Activated CD4-positive, alpha-beta T cell treated with anti-CD3 and anti-CD28 coated beads, Interleukin-2, amount 50 U/mL, for 1 hour (primary cell): ENCODE measurements at regions not wholly inside any gene's neighbourhood (a gene's known extent, or its start where the extent isn't known, plus 50 kb on each side); places are given as distances from the start of the nearest gene placed in this dataset.
"Not testable (repeated sequence)": the region's sequence is repeated elsewhere in the genome, so short reads cannot be mapped to it uniquely, and the experiment has no call there.

Experiments
- DNase-seq: peaks from one replicate; pipeline ENCODE4 v3.0.0-alpha.2; 2020

GRCh38 chr17:71519285-71519684 is 601.5 kb upstream of the SOX9 start:
- DNase-seq: no peak

GRCh38 chr17:71521724-71522123 is 599.1 kb upstream of the SOX9 start:
- DNase-seq: no peak

- no peak for DNase-seq
Observed at GRCh38 chr17:71522383-71522782, 598.4 kb upstream of the SOX9 start.

GRCh38 chr17:71527311-71527710 is 593.5 kb upstream of the SOX9 start:
- DNase-seq: no peak

GRCh38 chr17:71528210-71528609 is 592.6 kb upstream of the SOX9 start:
- DNase-seq: no peak

GRCh38 chr17:71530248-71530647 is 590.6 kb upstream of the SOX9 start:
- no peak for DNase-seq

GRCh38 chr17:71535321-71535720 is 585.5 kb upstream of the SOX9 start:
- DNase-seq: no peak

GRCh38 chr17:71546419-71546818 is 574.4 kb upstream of the SOX9 start:
- no peak for DNase-seq

- no peak for DNase-seq
Observed at GRCh38 chr17:71547904-71548303, 572.9 kb upstream of the SOX9 start.

GRCh38 chr17:71548540-71549190 is 572.2 kb upstream of the SOX9 start:
- DNase-seq: no peak

- no peak for DNase-seq
Observed at GRCh38 chr17:71550675-71551074, 570.1 kb upstream of the SOX9 start.

- DNase-seq: no peak
Observed at GRCh38 chr17:71553381-71553780, 567.4 kb upstream of the SOX9 start.

- no peak for DNase-seq
Observed at GRCh38 chr17:71558901-71559300, 561.9 kb upstream of the SOX9 start.

GRCh38 chr17:71572343-71572742 is 548.5 kb upstream of the SOX9 start:
- DNase-seq: no peak

GRCh38 chr17:71578446-71578845 is 542.4 kb upstream of the SOX9 start:
- no peak for DNase-seq

GRCh38 chr17:71580220-71580619 is 540.6 kb upstream of the SOX9 start:
- no peak for DNase-seq

GRCh38 chr17:71585540-71585939 is 535.3 kb upstream of the SOX9 start:
- no peak for DNase-seq

- DNase-seq: no peak
Observed at GRCh38 chr17:71592431-71592830, 528.4 kb upstream of the SOX9 start.

GRCh38 chr17:71593078-71593477 is 527.7 kb upstream of the SOX9 start:
- no peak for DNase-seq

- not testable (repeated sequence) for DNase-seq
Observed at GRCh38 chr17:71599583-71599982, 521.2 kb upstream of the SOX9 start.

GRCh38 chr17:71600137-71600789 is 520.6 kb upstream of the SOX9 start:
- DNase-seq: no peak

- DNase-seq: no peak
Observed at GRCh38 chr17:71601894-71602504, 518.8 kb upstream of the SOX9 start.

GRCh38 chr17:71613996-71614395 is 506.8 kb upstream of the SOX9 start:
- no peak for DNase-seq

GRCh38 chr17:71615820-71616219 is 505.0 kb upstream of the SOX9 start:
- no peak for DNase-seq

- DNase-seq: not testable (repeated sequence)
Observed at GRCh38 chr17:71617767-71618166, 503.1 kb upstream of the SOX9 start.
